ENCODE measurements at regions not wholly inside any gene's neighbourhood (a gene's known extent, or its start where the extent isn't known, plus 50 kb on each side); places are given as distances from the start of the nearest gene placed in this dataset.

GRCh38 chr2:81648370-81648769 is 1343.8 kb upstream of the LRRTM1 start:
- no peaks in the 10 kb centered on the region for H3K27me3 Mint-ChIP-seq
- no peak overlapping the region for H3K27ac Mint-ChIP-seq
- TF ChIP-seq CTCF (conservative IDR thresholded peaks at IDR 0.05): no peak
- no peak overlapping the region for H3K4me3 Mint-ChIP-seq
- DNase-seq (ENCODE audit: extremely low spot score, unreplicated experiment): no peak
- H3K9me3 Mint-ChIP-seq: peaks cover 4% of the 10 kb centered on the region
- no peaks in the 10 kb centered on the region for H3K36me3 Mint-ChIP-seq
- H3K4me1 Mint-ChIP-seq (ENCODE audit: unreplicated experiment): no peaks in the 10 kb centered on the region

GRCh38 chr2:81647715-81648230 is 1343.2 kb upstream of the LRRTM1 start:
- H3K27ac Mint-ChIP-seq: no peak overlapping the region
- H3K9me3 Mint-ChIP-seq: peaks cover 4% of the 10 kb centered on the region
- no peak overlapping the region for H3K4me3 Mint-ChIP-seq
- DNase-seq (ENCODE audit: extremely low spot score, unreplicated experiment): no peak
- no peak for TF ChIP-seq CTCF (conservative IDR thresholded peaks at IDR 0.05)
- H3K36me3 Mint-ChIP-seq: no peaks in the 10 kb centered on the region
- no peaks in the 10 kb centered on the region for H3K4me1 Mint-ChIP-seq (ENCODE audit: unreplicated experiment)
- H3K27me3 Mint-ChIP-seq: peaks cover under 1% of the 10 kb centered on the region

GRCh38 chr2:81645745-81646301 is 1341.3 kb upstream of the LRRTM1 start:
- Mint-ChIP-seq H3K4me3 (no peak overlapping the region), H3K27ac (no peak overlapping the region), H3K9me3 (peaks cover 4% of the 10 kb centered on the region), H3K27me3 (peaks cover 4% of the 10 kb centered on the region), H3K36me3 (no peaks in the 10 kb centered on the region), H3K4me1 (ENCODE audit: unreplicated experiment) (no peaks in the 10 kb centered on the region)
- DNase-seq (ENCODE audit: extremely low spot score, unreplicated experiment): no peak
- no peak for TF ChIP-seq CTCF (conservative IDR thresholded peaks at IDR 0.05)

GRCh38 chr2:81644189-81644588 is 1339.6 kb upstream of the LRRTM1 start:
- H3K4me3 Mint-ChIP-seq: no peak overlapping the region
- no peak overlapping the region for H3K27ac Mint-ChIP-seq
- no peaks in the 10 kb centered on the region for H3K36me3 Mint-ChIP-seq
- DNase-seq (ENCODE audit: extremely low spot score, unreplicated experiment): no peak
- no peak for TF ChIP-seq CTCF (conservative IDR thresholded peaks at IDR 0.05)
- no peaks in the 10 kb centered on the region for H3K4me1 Mint-ChIP-seq (ENCODE audit: unreplicated experiment)
- peaks cover under 1% of the 10 kb centered on the region for H3K9me3 Mint-ChIP-seq
- peaks cover 4% of the 10 kb centered on the region for H3K27me3 Mint-ChIP-seq

- Mint-ChIP-seq H3K4me3 (no peak overlapping the region), H3K27me3 (no peaks in the 10 kb centered on the region), H3K4me1 (ENCODE audit: unreplicated experiment) (no peaks in the 10 kb centered on the region), H3K36me3 (no peaks in the 10 kb centered on the region), H3K27ac (no peak overlapping the region), H3K9me3 (no peaks in the 10 kb centered on the region)
- TF ChIP-seq CTCF (conservative IDR thresholded peaks at IDR 0.05): no peak
- DNase-seq (ENCODE audit: extremely low spot score, unreplicated experiment): no peak
Observed at GRCh38 chr2:81624825-81625224, 1320.3 kb upstream of the LRRTM1 start.

GRCh38 chr2:81600088-81600487 is 1295.5 kb upstream of the LRRTM1 start:
- Mint-ChIP-seq H3K9me3 (no peaks in the 10 kb centered on the region), H3K27me3 (peaks cover 3% of the 10 kb centered on the region), H3K36me3 (no peaks in the 10 kb centered on the region), H3K27ac (no peak overlapping the region), H3K4me1 (ENCODE audit: unreplicated experiment) (no peaks in the 10 kb centered on the region), H3K4me3 (no peak overlapping the region)
- TF ChIP-seq CTCF (conservative IDR thresholded peaks at IDR 0.05): no peak
- no peak for DNase-seq (ENCODE audit: extremely low spot score, unreplicated experiment)
